SJCRH30 (cell line): ENCODE measurements at regions not wholly inside any gene's neighbourhood (a gene's known extent, or its start where the extent isn't known, plus 50 kb on each side); places are given as distances from the start of the nearest gene placed in this dataset.
A peak's percentile ranks its signal among the peaks of the same experiment; 100 is the strongest.

ENCODE experiments used
- DNase-seq, 2 experiments: peaks; one replicate each; pipeline ENCODE4 v3.0.0-alpha.2; 2015 to 2020
- H3K27ac ChIP-seq: fragments of 250-450 bp; sonication (Bioruptor Pico); 2 replicates; pipeline ENCODE4 v1.5.1; 2020; ENCODE audit warnings: mild to moderate bottlenecking, moderate library complexity
- H3K27me3 ChIP-seq: fragments of 250-450 bp; sonication (Bioruptor Pico); 2 replicates; pipeline ENCODE4 v1.5.1; 2020; ENCODE audit warnings: mild to moderate bottlenecking, moderate library complexity
- H3K36me3 ChIP-seq: fragments of 250-450 bp; sonication (Bioruptor Pico); 2 replicates; pipeline ENCODE4 v1.5.1; 2020; ENCODE audit warnings: mild to moderate bottlenecking, moderate library complexity
- H3K4me1 ChIP-seq: fragments of 250-450 bp; sonication (Bioruptor Pico); 2 replicates; pipeline ENCODE4 v1.5.1; 2020; ENCODE audit warnings: mild to moderate bottlenecking, moderate library complexity
- H3K4me3 ChIP-seq: fragments of 250-450 bp; sonication (Bioruptor Pico); 2 replicates; pipeline ENCODE4 v1.5.1; 2020; ENCODE audit warnings: mild to moderate bottlenecking, moderate library complexity
- H3K9me3 ChIP-seq: fragments of 250-450 bp; sonication (Bioruptor Pico); replicated peaks from 2 replicates; pipeline ENCODE4 v1.5.1; 2020; ENCODE audit warnings: mild to moderate bottlenecking, moderate library complexity

GRCh38 chr7:46968003-46968402, 613.9 kb downstream of the TNS3 start:
- no peaks in the 10 kb centered on the region for H3K4me1 ChIP-seq
- no peak overlapping the region for H3K27ac ChIP-seq
- H3K9me3 ChIP-seq, result 0 out of 2 replicates have a peak, but pooled peaks cover 7% of the 10 kb centered on the region
- DNase-seq, result no peak
- no peak overlapping the region for H3K4me3 ChIP-seq
- H3K27me3 ChIP-seq, result no peaks in the 10 kb centered on the region
- no peaks in the 10 kb centered on the region for H3K36me3 ChIP-seq

GRCh38 chr7:46963719-46964118, 618.2 kb downstream of the TNS3 start:
- DNase-seq, result no peak
- Histone ChIP-seq H3K4me1 (no peaks in the 10 kb centered on the region), H3K4me3 (no peak overlapping the region), H3K27ac (no peak overlapping the region), H3K36me3 (no peaks in the 10 kb centered on the region), H3K27me3 (no peaks in the 10 kb centered on the region), H3K9me3 (0 out of 2 replicates have a peak, but pooled peaks cover 10% of the 10 kb centered on the region)

GRCh38 chr7:46960970-46961369, 620.9 kb downstream of the TNS3 start:
- Histone ChIP-seq H3K4me3 (no peak overlapping the region), H3K4me1 (no peaks in the 10 kb centered on the region), H3K9me3 (0 out of 2 replicates have a peak, but pooled peaks cover 10% of the 10 kb centered on the region), H3K27me3 (no peaks in the 10 kb centered on the region), H3K27ac (no peak overlapping the region), H3K36me3 (no peaks in the 10 kb centered on the region)
- DNase-seq, result no peak

- no peaks in the 10 kb centered on the region for H3K36me3 ChIP-seq
- 0 out of 2 replicates have a peak, but pooled peaks cover 3% of the 10 kb centered on the region for H3K9me3 ChIP-seq
- no peak overlapping the region for H3K27ac ChIP-seq
- H3K4me1 ChIP-seq, result no peaks in the 10 kb centered on the region
- no peak overlapping the region for H3K4me3 ChIP-seq
- DNase-seq, result no peak
- H3K27me3 ChIP-seq, result no peaks in the 10 kb centered on the region
Measured at GRCh38 chr7:46957195-46957594, 624.7 kb downstream of the TNS3 start.

GRCh38 chr7:46955531-46955930, 626.4 kb downstream of the TNS3 start:
- Histone ChIP-seq H3K9me3 (0 out of 2 replicates have a peak, but pooled peaks cover 3% of the 10 kb centered on the region), H3K27me3 (no peaks in the 10 kb centered on the region), H3K4me3 (no peak overlapping the region), H3K36me3 (no peaks in the 10 kb centered on the region), H3K27ac (no peak overlapping the region), H3K4me1 (no peaks in the 10 kb centered on the region)
- DNase-seq, result no peak

GRCh38 chr7:46954181-46954580, 627.7 kb downstream of the TNS3 start:
- no peak overlapping the region for H3K4me3 ChIP-seq
- peaks cover 5% of the 10 kb centered on the region; the same call in 1 of the 2 replicates for H3K4me1 ChIP-seq
- no peaks in the 10 kb centered on the region for H3K27me3 ChIP-seq
- no peaks in the 10 kb centered on the region for H3K9me3 ChIP-seq
- no peak overlapping the region for H3K27ac ChIP-seq
- no peaks in the 10 kb centered on the region for H3K36me3 ChIP-seq
- DNase-seq, result no peak

- H3K4me1 ChIP-seq, result peaks cover 17% of the 10 kb centered on the region
- H3K36me3 ChIP-seq, result no peaks in the 10 kb centered on the region
- H3K9me3 ChIP-seq, result no peaks in the 10 kb centered on the region
- DNase-seq, result no peak
- H3K4me3 ChIP-seq, result no peak overlapping the region
- H3K27ac ChIP-seq, result no peak overlapping the region
- H3K27me3 ChIP-seq, result no peaks in the 10 kb centered on the region
Measured at GRCh38 chr7:46953008-46953407, 628.9 kb downstream of the TNS3 start.

- Histone ChIP-seq H3K27me3 (no peaks in the 10 kb centered on the region), H3K4me3 (no peak overlapping the region), H3K4me1 (peaks cover 22% of the 10 kb centered on the region), H3K36me3 (no peaks in the 10 kb centered on the region), H3K27ac (no peak overlapping the region), H3K9me3 (no peaks in the 10 kb centered on the region)
- peak; percentile 7 to 30 for DNase-seq
Measured at GRCh38 chr7:46949270-46949931, 632.5 kb downstream of the TNS3 start.

- H3K9me3 ChIP-seq, result no peaks in the 10 kb centered on the region
- H3K27ac ChIP-seq, result no peak overlapping the region; the same call in 1 of the 2 replicates
- no peaks in the 10 kb centered on the region for H3K36me3 ChIP-seq
- H3K4me1 ChIP-seq, result peaks cover 22% of the 10 kb centered on the region
- peak; percentile 42 to 69 for DNase-seq
- H3K27me3 ChIP-seq, result no peaks in the 10 kb centered on the region
- no peak overlapping the region for H3K4me3 ChIP-seq
Measured at GRCh38 chr7:46948716-46949115, 633.2 kb downstream of the TNS3 start.

- Histone ChIP-seq H3K27ac (no peak overlapping the region), H3K36me3 (no peaks in the 10 kb centered on the region), H3K4me3 (no peak overlapping the region), H3K4me1 (peaks cover 22% of the 10 kb centered on the region), H3K27me3 (no peaks in the 10 kb centered on the region), H3K9me3 (no peaks in the 10 kb centered on the region)
- no peak for DNase-seq
Measured at GRCh38 chr7:46945328-46945727, 636.6 kb downstream of the TNS3 start.

GRCh38 chr7:46943996-46944395, 637.9 kb downstream of the TNS3 start:
- H3K27ac ChIP-seq, result no peak overlapping the region
- H3K4me1 ChIP-seq, result peaks cover 15% of the 10 kb centered on the region
- no peaks in the 10 kb centered on the region for H3K27me3 ChIP-seq
- no peaks in the 10 kb centered on the region for H3K9me3 ChIP-seq
- no peaks in the 10 kb centered on the region for H3K36me3 ChIP-seq
- no peak for DNase-seq
- no peak overlapping the region for H3K4me3 ChIP-seq

GRCh38 chr7:46942574-46942973, 639.3 kb downstream of the TNS3 start:
- H3K4me1 ChIP-seq, result peaks cover 1% of the 10 kb centered on the region
- no peak overlapping the region for H3K27ac ChIP-seq
- no peak overlapping the region for H3K4me3 ChIP-seq
- H3K9me3 ChIP-seq, result no peaks in the 10 kb centered on the region
- no peak for DNase-seq
- H3K36me3 ChIP-seq, result no peaks in the 10 kb centered on the region
- H3K27me3 ChIP-seq, result no peaks in the 10 kb centered on the region

GRCh38 chr7:46940178-46940577, 641.7 kb downstream of the TNS3 start:
- Histone ChIP-seq H3K36me3 (no peaks in the 10 kb centered on the region), H3K27ac (no peak overlapping the region), H3K4me3 (no peak overlapping the region), H3K27me3 (no peaks in the 10 kb centered on the region), H3K4me1 (no peaks in the 10 kb centered on the region), H3K9me3 (no peaks in the 10 kb centered on the region)
- DNase-seq, result no peak

GRCh38 chr7:46939558-46939957, 642.4 kb downstream of the TNS3 start:
- Histone ChIP-seq H3K9me3 (no peaks in the 10 kb centered on the region), H3K27ac (no peak overlapping the region), H3K27me3 (no peaks in the 10 kb centered on the region), H3K4me3 (no peak overlapping the region), H3K36me3 (no peaks in the 10 kb centered on the region), H3K4me1 (peaks cover 3% of the 10 kb centered on the region; the same call in 1 of the 2 replicates)
- DNase-seq, result no peak

GRCh38 chr7:46939089-46939488, 642.8 kb downstream of the TNS3 start:
- Histone ChIP-seq H3K27ac (no peak overlapping the region), H3K4me3 (no peak overlapping the region), H3K36me3 (no peaks in the 10 kb centered on the region), H3K27me3 (no peaks in the 10 kb centered on the region), H3K4me1 (peaks cover 6% of the 10 kb centered on the region; the same call in 1 of the 2 replicates), H3K9me3 (no peaks in the 10 kb centered on the region)
- no peak for DNase-seq

- DNase-seq, result no peak
- Histone ChIP-seq H3K4me3 (no peak overlapping the region), H3K36me3 (no peaks in the 10 kb centered on the region), H3K27me3 (no peaks in the 10 kb centered on the region), H3K9me3 (no peaks in the 10 kb centered on the region), H3K4me1 (peaks cover 6% of the 10 kb centered on the region; the same call in 1 of the 2 replicates), H3K27ac (no peak overlapping the region)
Measured at GRCh38 chr7:46937826-46938225, 644.1 kb downstream of the TNS3 start.
